D721Med (cell line): ENCODE measurements at regions not wholly inside any gene's neighbourhood (a gene's known extent, or its start where the extent isn't known, plus 50 kb on each side); places are given as distances from the start of the nearest gene placed in this dataset.

ENCODE experiments used
- DNase-seq: peaks from one replicate; pipeline ENCODE4 v3.0.0; 2011; ENCODE audit warnings: low spot score; ENCODE audit not compliant: insufficient read length
- FAIRE-seq: peaks from 2 replicates; lab custom pipeline; 2011; peaks lifted over from hg19 to GRCh38; lab: Jason Lieb, UNC
- CTCF ChIP-seq: IDR thresholded peaks from 2 replicates; pipeline ENCODE4 v1.5.1; 2012; ENCODE audit warnings: mild to moderate bottlenecking, control low read depth; ENCODE audit not compliant: insufficient read depth; ENCODE audit errors: missing control alignments

GRCh38 chrX:128518508-128518907, 466.3 kb upstream of the ACTRT1 start:
- DNase-seq (no peak), FAIRE-seq (peak; percentile 16)
- TF ChIP-seq CTCF, result peak; percentile 56

- TF ChIP-seq CTCF, result no peak
- no peak for DNase-seq
- FAIRE-seq, result no peak
Observed at GRCh38 chrX:128517691-128518090, 465.5 kb upstream of the ACTRT1 start.

DNA sequence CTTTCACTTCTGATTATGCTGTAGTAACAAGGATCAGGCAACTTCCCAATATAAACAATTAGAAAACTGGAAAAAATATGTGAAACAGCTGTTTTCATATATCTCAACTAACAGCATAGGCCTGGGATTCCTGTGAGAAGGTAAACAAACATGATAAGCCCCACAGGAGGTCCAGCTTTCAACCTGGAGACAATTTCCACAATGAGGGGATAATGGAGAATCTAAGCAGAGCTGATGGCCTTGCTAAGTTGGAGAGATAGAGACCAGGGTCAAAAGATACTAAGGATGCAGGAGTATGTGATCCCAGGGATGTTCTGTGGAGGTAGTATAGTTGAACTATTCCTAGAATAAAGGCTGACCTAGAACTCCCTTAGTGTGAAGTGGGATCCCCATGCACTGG, 452.3 kb upstream of the ACTRT1 start:
- no peak for DNase-seq
- no peak for FAIRE-seq
- TF ChIP-seq CTCF, result no peak

DNA sequence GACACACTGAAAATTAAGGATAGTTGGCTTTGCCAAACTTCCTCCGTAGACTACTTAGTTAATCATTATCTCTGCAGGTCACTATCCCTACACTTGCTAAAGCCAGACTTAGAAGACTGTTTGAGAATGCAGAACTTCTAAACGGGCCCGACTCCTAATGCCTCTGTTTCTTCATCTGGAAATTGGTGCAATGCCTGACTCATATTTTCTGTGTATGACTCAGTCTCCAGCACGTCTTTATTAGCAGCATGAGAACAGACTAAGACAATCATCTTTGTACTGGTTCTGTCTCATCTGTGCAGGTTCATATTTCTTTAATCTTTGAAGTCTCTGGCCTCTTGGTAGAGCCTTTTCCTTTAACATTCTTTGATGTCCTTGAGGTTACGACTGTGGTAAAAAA, 411.9 kb upstream of the ACTRT1 start:
- no peak for TF ChIP-seq CTCF
- DNase-seq, result no peak
- no peak for FAIRE-seq

DNA sequence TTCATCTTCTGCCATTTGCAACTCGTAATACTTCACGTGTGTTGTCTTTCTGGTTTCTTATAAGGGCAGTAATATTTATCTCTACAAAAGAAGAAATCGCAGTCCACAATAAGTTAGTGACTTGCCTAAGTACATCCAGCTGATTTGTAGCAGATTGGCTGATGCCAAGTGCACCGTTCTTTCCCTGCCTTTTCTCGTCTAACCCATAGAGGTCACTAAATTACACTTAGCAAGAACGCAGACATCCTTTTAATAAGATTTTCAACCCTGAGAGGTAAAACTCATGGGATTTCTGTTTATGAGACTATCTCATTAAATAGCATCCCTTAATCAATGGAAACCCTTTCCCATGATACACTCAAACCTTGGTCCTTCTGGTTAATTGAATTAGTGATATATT, 408.6 kb upstream of the ACTRT1 start:
- FAIRE-seq, result no peak
- peak; percentile 34 for TF ChIP-seq CTCF
- DNase-seq, result no peak

GRCh38 chrX:128458888-128459287, 406.7 kb upstream of the ACTRT1 start:
- TF ChIP-seq CTCF, result no peak

GRCh38 chrX:128457674-128458073, 405.5 kb upstream of the ACTRT1 start:
- DNase-seq (no peak), FAIRE-seq (no peak)
- TF ChIP-seq CTCF, result no peak

More at GRCh38 chrX:128458888-128459287, 406.7 kb upstream of the ACTRT1 start:
- DNase-seq (no peak), FAIRE-seq (no peak)
